NCI-H187 (cell line): ENCODE measurements at regions not wholly inside any gene's neighbourhood (a gene's known extent, or its start where the extent isn't known, plus 50 kb on each side); places are given as distances from the start of the nearest gene placed in this dataset.

Source experiments
- DNase-seq, 2 experiments: peaks; one replicate each; lab custom pipeline; 2025; lab: John Stamatoyannopoulos, UW

DNA sequence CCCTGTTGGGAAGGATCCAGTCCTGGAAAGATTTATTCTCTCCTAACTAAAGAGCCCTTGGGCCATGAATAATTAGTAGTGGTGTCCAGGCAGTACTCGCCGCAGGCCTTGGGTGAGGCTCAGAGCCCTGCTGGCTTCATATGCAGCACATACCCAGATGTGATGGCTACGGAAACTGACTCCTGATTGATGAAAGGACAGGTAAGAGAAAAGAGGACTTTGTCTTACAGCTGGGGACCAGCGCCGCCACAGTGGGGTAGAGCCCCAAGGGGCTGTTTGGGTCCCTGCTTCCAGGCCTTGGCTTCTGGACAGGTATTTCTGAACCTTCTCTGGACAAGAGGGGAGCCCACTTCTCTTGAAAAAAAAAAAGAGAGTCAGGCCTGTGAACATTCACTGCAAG lies 1680.8 kb downstream of the EFNB2 start:
- no peak for DNase-seq

- no peak for DNase-seq
Measured at GRCh38 chr13:104854007-104854406, 1681.5 kb downstream of the EFNB2 start.

GRCh38 chr13:104847922-104848321 lies 1687.5 kb downstream of the EFNB2 start:
- DNase-seq: peak in 1 of 2 experiments; percentile 4

GRCh38 chr13:104843401-104843800 lies 1692.1 kb downstream of the EFNB2 start:
- no peak for DNase-seq

- no peak for DNase-seq
Measured at GRCh38 chr13:104841110-104841509, 1694.4 kb downstream of the EFNB2 start.

GRCh38 chr13:104837756-104838155 lies 1697.7 kb downstream of the EFNB2 start:
- DNase-seq: no peak

DNA sequence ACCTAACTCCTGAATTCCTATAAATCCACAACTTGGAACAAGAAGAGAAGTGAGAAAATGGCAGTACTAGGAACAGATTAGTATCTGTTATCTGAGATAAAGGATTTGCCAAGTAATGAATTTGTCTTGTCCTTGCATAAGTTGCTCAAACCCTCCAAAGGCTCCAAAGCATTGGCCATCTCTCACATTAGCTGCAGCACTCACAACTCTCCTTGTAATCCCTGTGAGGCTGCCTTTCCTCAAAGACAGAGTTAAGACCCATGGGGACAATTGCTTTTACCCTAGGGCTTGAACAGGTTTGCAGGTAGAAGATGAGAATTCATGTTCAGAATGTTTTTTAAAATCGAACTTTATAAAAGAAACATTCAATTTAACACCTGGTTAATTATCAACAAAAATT lies 1702.2 kb downstream of the EFNB2 start:
- DNase-seq: no peak

GRCh38 chr13:104832231-104832630 lies 1703.2 kb downstream of the EFNB2 start:
- no peak for DNase-seq

- peak; percentile 38 to 74 for DNase-seq
Measured at GRCh38 chr13:104831831-104832230, 1703.6 kb downstream of the EFNB2 start.

DNA sequence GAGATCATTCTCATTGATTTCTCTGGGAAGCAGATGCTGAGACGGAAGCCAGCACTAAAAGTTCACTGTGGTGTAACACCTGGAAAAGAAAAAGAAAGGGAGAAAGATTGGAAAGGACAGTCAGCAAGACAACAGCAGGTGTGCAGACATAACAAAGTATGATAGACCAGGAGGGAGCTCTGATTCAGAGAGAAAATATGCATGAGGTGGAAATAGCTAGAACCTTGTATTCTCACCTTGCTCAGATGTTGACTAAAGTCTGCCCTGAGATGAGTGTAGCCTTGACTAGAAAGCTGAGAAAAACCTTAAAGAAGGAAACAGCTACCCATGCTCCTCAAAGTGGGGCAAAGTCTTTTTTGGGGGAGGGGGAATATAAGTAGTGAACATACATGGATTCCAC lies 1711.8 kb downstream of the EFNB2 start:
- DNase-seq: no peak

DNA sequence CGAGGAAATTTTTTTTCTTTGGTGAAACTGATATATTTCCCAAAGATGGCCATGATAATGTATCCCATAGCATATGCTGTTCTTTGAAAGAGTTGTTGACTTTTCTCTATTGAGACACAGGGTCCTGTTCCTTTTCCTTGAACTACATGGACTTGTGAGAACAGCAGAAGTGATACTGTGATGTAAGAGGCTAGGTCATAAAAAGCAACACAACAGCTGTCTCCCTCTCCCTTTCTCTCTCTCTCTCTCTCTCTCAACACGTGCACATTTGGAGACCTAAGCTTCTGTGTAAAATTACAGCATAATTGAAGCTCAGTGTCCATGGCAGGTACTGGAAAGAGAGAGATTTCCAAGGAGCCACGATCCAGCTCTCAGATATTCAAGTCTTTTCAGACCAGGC lies 1712.4 kb downstream of the EFNB2 start:
- DNase-seq: no peak

GRCh38 chr13:104817271-104817670 lies 1718.2 kb downstream of the EFNB2 start:
- DNase-seq: no peak

DNA sequence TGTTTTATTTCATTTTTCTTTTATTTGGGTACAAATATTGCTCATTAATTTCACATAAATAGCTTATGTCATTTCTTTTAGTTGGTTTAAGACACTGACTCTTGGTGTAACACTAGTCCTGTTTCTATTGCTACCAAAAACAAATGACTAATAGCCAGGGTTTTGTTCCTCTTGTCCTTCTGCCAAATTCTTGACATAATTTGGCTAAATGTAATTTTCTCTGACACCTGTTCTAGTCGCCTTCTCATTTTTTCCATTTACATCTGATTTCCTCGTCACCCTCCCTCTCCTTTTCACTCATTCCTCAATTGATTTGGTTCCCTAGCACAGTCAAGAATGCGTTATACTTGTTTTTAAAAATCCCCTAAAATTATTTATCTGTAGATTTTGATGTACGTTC lies 1718.7 kb downstream of the EFNB2 start:
- DNase-seq: no peak

GRCh38 chr13:104810242-104810641 lies 1725.2 kb downstream of the EFNB2 start:
- no peak for DNase-seq

DNA sequence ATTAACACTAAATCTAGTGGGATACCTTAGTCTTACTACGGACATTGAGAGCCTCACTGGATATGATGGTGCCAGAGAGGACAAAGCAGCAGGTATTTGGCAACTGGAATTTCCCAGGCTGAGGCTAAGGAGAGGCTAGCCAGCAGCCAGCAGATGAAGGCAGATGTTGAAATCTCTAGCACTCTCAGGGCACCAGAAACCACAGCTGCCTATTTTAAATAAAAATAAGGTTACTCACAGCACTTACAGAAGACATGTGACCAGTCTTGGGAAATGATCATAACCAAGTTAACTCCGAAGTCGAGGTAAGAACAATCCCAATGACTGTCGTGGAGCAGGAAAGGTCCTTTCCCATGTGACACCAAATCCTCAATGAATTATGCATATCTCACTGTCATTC lies 1726.0 kb downstream of the EFNB2 start:
- no peak for DNase-seq

DNA sequence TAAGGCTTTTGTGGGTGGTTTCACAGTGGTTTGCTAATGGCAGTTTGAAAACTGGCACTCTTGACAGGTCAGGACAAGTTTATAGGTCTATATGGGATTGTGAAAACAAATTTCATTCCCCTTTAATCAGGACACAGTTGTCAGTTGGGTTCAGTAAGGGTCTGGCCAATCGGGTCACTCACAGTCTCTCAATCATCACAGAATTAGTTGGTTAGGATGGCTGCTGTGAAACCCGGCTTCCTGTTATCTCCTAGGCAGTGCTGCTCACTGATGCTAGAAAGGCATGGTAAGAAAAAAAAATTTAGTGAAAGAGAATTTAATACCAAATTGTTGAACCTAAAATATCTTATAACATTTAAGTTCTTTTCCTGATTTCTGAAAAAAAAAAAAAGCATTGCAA lies 1730.1 kb downstream of the EFNB2 start:
- DNase-seq: no peak

GRCh38 chr13:104799152-104799551 lies 1732.9 kb upstream of the SLC10A2 start:
- no peak for DNase-seq

- no peak for DNase-seq
Measured at GRCh38 chr13:104798486-104798885, 1732.3 kb upstream of the SLC10A2 start.

- no peak for DNase-seq
Measured at GRCh38 chr13:104796581-104796980, 1730.4 kb upstream of the SLC10A2 start.

- no peak for DNase-seq
Measured at GRCh38 chr13:104785952-104786351, 1719.7 kb upstream of the SLC10A2 start.

- DNase-seq: no peak
Measured at GRCh38 chr13:104784891-104785290, 1718.7 kb upstream of the SLC10A2 start.

- no peak for DNase-seq
Measured at GRCh38 chr13:104782741-104783140, 1716.5 kb upstream of the SLC10A2 start.

DNA sequence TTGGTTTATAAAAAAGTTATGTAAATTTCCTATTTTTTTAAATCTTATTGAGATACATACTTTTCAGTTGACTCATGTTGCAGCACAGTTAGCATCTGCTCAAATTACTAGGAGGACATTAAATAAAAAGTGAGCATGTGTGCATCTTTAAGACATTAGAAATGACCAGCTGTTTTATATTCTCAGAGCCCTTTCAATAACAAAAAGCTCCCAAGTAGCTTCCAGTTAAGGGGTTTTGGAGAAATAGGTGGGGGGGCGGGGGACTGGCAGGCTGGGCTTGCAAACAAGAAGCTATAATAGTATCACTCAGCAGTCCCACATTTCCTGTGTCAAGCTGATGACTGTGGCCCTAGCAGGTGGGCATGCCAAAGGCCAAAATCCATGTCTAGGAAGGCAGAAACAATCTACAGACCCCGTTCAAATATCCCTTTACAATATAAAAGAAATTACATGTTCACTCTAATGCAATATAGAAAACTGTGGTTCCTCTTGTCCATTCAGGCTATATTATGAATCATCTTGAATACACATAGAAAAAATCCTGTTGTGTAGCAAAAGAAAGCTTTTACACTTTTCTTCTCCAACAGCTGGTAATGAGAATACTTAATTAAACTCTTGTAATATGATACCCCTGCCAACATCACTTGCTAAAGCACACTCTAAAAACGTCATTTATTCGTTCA lies 1713.2 kb upstream of the SLC10A2 start:
- no peak for DNase-seq

DNA sequence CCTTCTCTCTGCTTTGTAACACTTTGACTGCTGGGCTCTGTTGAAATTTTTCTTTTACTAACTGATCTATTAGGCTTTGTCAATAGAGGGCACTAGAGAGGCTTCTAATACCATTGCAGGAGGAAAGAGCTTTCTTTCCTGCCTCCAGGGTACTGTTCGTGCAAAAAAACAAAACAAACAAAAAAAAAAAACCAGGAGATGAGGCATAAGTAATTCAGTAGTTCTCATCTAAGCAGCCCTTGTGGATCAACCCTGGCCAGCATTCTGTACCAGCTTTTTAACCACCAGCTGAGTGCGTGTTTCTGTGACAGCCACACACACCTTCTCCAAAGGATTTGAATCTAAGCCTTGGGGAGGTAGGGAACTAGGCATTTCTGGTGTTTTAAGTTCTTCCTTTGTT lies 1707.6 kb upstream of the SLC10A2 start:
- peak in 1 of 2 experiments; percentile 22 for DNase-seq
